Muscle of leg (tissue), 3 donors: ENCODE measurements at regions not wholly inside any gene's neighbourhood (a gene's known extent, or its start where the extent isn't known, plus 50 kb on each side); places are given as distances from the start of the nearest gene placed in this dataset.

Source experiments
- DNase-seq: peaks from one replicate; pipeline ENCODE4 v3.0.0; 2013
- H3K27ac ChIP-seq: one replicate; pipeline ENCODE4 v1.5.1; 2013; ENCODE audit warnings: mild to moderate bottlenecking, low read length, control low read depth
- H3K27me3 ChIP-seq: one replicate; pipeline ENCODE4 v1.6.1; 2013; ENCODE audit warnings: low read length; ENCODE audit not compliant: control insufficient read depth, insufficient read depth
- H3K36me3 ChIP-seq: one replicate; pipeline ENCODE4 v1.6.1; 2013; ENCODE audit warnings: low read length; ENCODE audit not compliant: control insufficient read depth, insufficient read depth
- H3K4me1 ChIP-seq: one replicate; pipeline ENCODE4 v1.6.1; 2013; ENCODE audit warnings: low read length; ENCODE audit not compliant: control insufficient read depth, insufficient read depth
- H3K4me3 ChIP-seq: one replicate; pipeline ENCODE4 v1.5.1; 2013; ENCODE audit warnings: low read length, control low read depth
- H3K9me3 ChIP-seq: replicated peaks from 2 replicates; pipeline ENCODE4 v1.6.1; 2013; ENCODE audit warnings: low read depth, low read length; ENCODE audit not compliant: control insufficient read depth
- WGBS: methylation state at CpG from one replicate; pipeline ENCODE4 v1.1.5; 2013; ENCODE audit warnings: missing lambda C conversion rate; ENCODE audit not compliant: insufficient coverage; 5-methylcytosine and 5-hydroxymethylcytosine counted together

DNA sequence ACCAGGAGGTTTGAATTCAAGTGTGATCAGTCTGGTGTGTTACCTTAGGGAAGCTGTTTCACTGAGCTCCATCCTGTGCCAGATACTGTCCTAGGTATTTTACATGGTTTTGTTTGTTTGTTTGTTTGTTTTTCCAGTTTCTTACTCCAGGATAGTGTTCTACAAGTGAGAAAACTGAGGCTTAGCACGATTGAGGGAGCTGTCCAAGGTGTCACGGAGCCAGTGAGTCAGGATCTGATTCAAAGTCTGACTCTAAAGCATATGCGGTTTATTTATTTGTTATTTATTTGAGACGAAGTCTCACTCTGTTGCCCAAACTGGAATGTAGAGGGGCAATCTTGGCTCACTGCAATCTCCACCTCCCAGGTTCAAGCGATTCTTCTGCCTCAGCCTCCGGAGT lies 79.7 kb upstream of the GNG2 start:
- Histone ChIP-seq H3K4me3 (no peak overlapping the region), H3K36me3 (no peaks in the 10 kb centered on the region), H3K4me1 (peaks cover 9% of the 10 kb centered on the region), H3K9me3 (no peaks in the 10 kb centered on the region), H3K27ac (no peak overlapping the region), H3K27me3 (no peaks in the 10 kb centered on the region)
- DNase-seq = peak; percentile 46
- WGBS = 23% methylated on average over 3 of the region's 6 CpGs

GRCh38 chr14:51781381-51781780 lies 79.0 kb upstream of the GNG2 start:
- Histone ChIP-seq H3K27me3 (no peaks in the 10 kb centered on the region), H3K4me3 (no peak overlapping the region), H3K36me3 (no peaks in the 10 kb centered on the region), H3K9me3 (peaks cover 3% of the 10 kb centered on the region), H3K4me1 (peaks cover 5% of the 10 kb centered on the region), H3K27ac (no peak overlapping the region)
- 63% methylated on average over 3 of the region's 7 CpGs for WGBS
- no peak for DNase-seq

GRCh38 chr14:51782435-51782834 lies 78.0 kb upstream of the GNG2 start:
- WGBS = no CpG with 5 or more reads among the region's 4 CpGs
- H3K9me3 ChIP-seq = peaks cover 3% of the 10 kb centered on the region

GRCh38 chr14:51783765-51784164 lies 76.6 kb upstream of the GNG2 start:
- H3K4me1 ChIP-seq = peaks cover 4% of the 10 kb centered on the region
- no peak overlapping the region for H3K27ac ChIP-seq
- no peaks in the 10 kb centered on the region for H3K36me3 ChIP-seq
- WGBS = no CpG with 5 or more reads among the region's 4 CpGs
- no peak for DNase-seq
- no peak overlapping the region for H3K4me3 ChIP-seq
- no peaks in the 10 kb centered on the region for H3K27me3 ChIP-seq
- peaks cover 3% of the 10 kb centered on the region for H3K9me3 ChIP-seq

More at GRCh38 chr14:51782435-51782834, 78.0 kb upstream of the GNG2 start:
- no peak for DNase-seq
- peaks cover 4% of the 10 kb centered on the region for H3K4me1 ChIP-seq
- no peak overlapping the region for H3K4me3 ChIP-seq
- H3K36me3 ChIP-seq = no peaks in the 10 kb centered on the region
- H3K27ac ChIP-seq = no peak overlapping the region
- H3K27me3 ChIP-seq = no peaks in the 10 kb centered on the region

DNA sequence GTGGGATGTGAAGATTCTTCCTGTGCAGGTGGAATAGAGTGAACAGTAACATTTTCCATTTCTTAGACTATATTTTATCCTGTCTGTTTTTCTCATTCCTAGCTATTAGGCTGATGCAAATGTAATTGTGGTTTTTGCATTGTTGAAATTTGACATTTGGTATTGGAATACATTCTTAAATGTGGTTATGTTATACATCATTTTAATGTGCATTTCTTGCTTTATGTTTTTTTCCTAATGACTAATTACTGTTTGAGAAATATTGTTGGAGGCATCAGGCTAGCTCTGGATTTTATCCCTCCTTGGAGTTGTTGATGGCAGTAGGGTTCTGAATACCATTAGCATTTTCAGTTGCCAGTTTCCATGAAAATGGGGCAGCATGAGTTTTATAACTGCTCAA lies 75.9 kb upstream of the GNG2 start:
- H3K27me3 ChIP-seq = no peaks in the 10 kb centered on the region
- peaks cover 3% of the 10 kb centered on the region for H3K9me3 ChIP-seq
- H3K4me1 ChIP-seq = peaks cover 4% of the 10 kb centered on the region
- H3K27ac ChIP-seq = no peak overlapping the region
- H3K4me3 ChIP-seq = no peak overlapping the region
- no peak for DNase-seq
- H3K36me3 ChIP-seq = no peaks in the 10 kb centered on the region

DNA sequence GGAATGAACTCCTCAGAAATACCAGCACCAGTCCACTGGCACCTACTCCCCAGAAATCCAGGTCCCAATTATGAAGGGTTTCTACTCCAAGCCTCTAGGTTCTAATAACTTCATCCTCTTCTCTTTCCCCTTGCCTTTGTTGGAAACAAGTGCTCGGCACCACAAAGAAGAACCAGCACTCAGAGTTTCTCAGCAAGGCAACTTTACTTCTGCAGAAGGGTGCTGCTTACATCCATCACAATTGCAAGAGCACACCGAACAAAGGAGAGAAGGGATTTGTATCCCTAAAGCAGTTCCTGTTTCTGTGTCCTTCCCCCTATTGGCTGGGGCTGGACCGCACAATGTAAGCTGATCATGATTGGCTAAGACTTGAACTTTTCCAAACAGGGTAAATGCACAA lies 74.2 kb upstream of the GNG2 start:
- Histone ChIP-seq H3K4me3 (no peak overlapping the region), H3K9me3 (peaks cover 3% of the 10 kb centered on the region), H3K4me1 (no peaks in the 10 kb centered on the region), H3K36me3 (no peaks in the 10 kb centered on the region), H3K27me3 (no peaks in the 10 kb centered on the region), H3K27ac (no peak overlapping the region)
- WGBS = 80% methylated on average over 2 of the region's 3 CpGs
- DNase-seq = no peak

DNA sequence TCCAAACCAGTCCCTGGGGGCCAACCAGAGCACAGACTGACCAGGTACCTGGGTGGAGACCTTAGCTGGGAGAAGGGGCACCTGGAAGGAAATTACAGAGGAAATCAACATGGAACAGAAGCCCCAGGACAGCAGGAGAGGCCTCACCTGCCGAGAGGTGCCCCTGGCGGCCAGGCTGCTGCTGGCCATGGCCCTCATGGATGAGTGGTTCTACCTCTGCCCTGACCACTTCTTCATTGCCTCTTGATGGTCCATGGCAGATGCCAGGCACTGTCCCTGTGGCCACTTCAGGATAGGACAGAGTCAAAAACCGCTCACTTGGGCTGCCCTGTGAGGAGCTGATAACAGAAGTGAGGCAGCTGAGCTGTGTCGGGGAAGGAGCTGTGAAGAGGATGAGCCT lies 73.1 kb upstream of the GNG2 start:
- Histone ChIP-seq H3K4me3 (no peak overlapping the region), H3K27ac (no peak overlapping the region), H3K27me3 (no peaks in the 10 kb centered on the region), H3K4me1 (no peaks in the 10 kb centered on the region), H3K36me3 (no peaks in the 10 kb centered on the region), H3K9me3 (peaks cover 3% of the 10 kb centered on the region)
- WGBS = 90% methylated on average over 4 of the region's 4 CpGs
- DNase-seq = no peak

DNA sequence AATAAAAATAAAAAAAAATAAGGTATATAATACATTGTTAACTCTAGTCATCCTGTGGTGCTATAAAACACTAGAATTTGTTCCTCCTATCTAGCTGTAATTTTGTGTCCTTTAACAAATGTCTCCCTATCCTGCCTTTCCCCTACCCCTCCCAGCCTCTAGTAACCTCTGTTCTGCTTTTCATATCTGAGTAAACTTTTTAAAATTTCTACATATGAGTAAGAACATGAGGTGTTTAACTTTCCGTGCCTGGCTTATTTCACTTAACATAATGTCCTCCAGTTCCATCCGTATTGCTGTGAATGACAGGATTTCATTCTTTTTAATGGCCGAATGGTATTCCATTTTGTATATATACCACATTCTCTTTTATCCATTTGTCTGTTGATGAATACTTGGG lies 71.3 kb upstream of the GNG2 start:
- Histone ChIP-seq H3K4me3 (no peak overlapping the region), H3K4me1 (no peaks in the 10 kb centered on the region), H3K27me3 (no peaks in the 10 kb centered on the region), H3K36me3 (no peaks in the 10 kb centered on the region), H3K27ac (no peak overlapping the region), H3K9me3 (peaks cover 3% of the 10 kb centered on the region)
- DNase-seq = no peak
- no CpG with 5 or more reads among the region's 3 CpGs for WGBS

DNA sequence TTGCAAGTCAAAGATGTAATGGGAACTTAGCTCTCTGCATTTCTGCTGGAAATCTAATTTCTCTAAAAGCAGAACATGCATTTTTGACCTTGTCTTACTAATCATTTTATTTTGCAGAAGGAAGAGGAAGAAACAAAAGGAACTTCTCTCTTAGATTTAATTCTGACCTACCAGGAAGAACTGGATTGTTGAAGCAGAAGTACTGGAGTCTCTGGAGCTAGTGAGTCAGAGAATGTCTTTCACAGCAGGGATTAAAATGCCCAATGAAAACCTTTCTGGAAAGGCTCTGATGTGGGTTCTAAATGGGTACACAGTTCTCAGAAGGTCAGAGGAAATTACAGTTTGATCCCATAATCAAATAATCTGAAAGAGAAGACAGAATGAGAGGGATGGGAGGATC lies 70.8 kb upstream of the GNG2 start:
- H3K4me3 ChIP-seq = no peak overlapping the region
- DNase-seq = peak; percentile 54
- H3K27me3 ChIP-seq = no peaks in the 10 kb centered on the region
- H3K4me1 ChIP-seq = no peaks in the 10 kb centered on the region
- H3K27ac ChIP-seq = no peak overlapping the region
- peaks cover 3% of the 10 kb centered on the region for H3K9me3 ChIP-seq
- no peaks in the 10 kb centered on the region for H3K36me3 ChIP-seq

DNA sequence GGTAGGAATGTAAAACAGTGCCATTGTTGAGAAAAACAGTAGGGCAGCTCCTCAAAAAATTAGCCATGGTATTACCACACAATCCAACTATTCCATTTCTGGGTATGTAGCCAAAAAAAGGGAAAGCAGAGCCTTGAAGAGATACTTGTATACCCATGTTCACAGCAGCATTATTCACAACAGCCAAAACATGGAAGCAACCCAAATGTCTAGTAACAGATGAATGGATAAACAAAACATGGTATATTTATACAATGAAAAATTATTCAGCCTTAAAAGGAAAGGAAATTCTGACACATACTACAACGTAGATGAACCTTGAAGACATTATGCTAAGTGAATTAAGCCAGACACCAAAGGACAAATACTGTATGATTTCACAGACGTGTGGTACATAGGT lies 67.6 kb upstream of the GNG2 start:
- Histone ChIP-seq H3K27ac (peak overlapping the region; percentile 62), H3K36me3 (no peaks in the 10 kb centered on the region), H3K9me3 (no peaks in the 10 kb centered on the region), H3K4me3 (no peak overlapping the region), H3K27me3 (no peaks in the 10 kb centered on the region), H3K4me1 (no peaks in the 10 kb centered on the region)
- WGBS = 60% methylated on average over 1 of the region's 2 CpGs
- peak; percentile 81 for DNase-seq

- DNase-seq = no peak
- H3K27ac ChIP-seq = no peak overlapping the region
- WGBS = no CpG with 5 or more reads among the region's 2 CpGs
- no peaks in the 10 kb centered on the region for H3K36me3 ChIP-seq
- no peak overlapping the region for H3K4me3 ChIP-seq
- no peaks in the 10 kb centered on the region for H3K27me3 ChIP-seq
- H3K4me1 ChIP-seq = peaks cover 5% of the 10 kb centered on the region
- peaks cover 4% of the 10 kb centered on the region for H3K9me3 ChIP-seq
These were observed 54.9 kb upstream of the GNG2 start for GRCh38 chr14:51805541-51805940.
